Kidney (tissue), 13 donors: ENCODE measurements at regions not wholly inside any gene's neighbourhood (a gene's known extent, or its start where the extent isn't known, plus 50 kb on each side); places are given as distances from the start of the nearest gene placed in this dataset.

ENCODE experiments used
- DNase-seq, 5 donors: peaks; one replicate each; pipeline ENCODE4 v3.0.0-alpha.2; 2013 to 2020
- FAIRE-seq: peaks from 2 replicates; lab custom pipeline; 2012; peaks lifted over from hg19 to GRCh38; lab: Jason Lieb, UNC
- H3K27ac ChIP-seq, 2 donors: one replicate each; pipeline ENCODE4 v1.7.0; 2013; ENCODE audit warnings: low read depth in 2 of 2, low read length in 2 of 2, inconsistent platforms in 1 of 2
- H3K27me3 ChIP-seq: one replicate; pipeline ENCODE4 v1.7.1; 2013; ENCODE audit warnings: low read length, inconsistent platforms; ENCODE audit not compliant: control insufficient read depth, insufficient read depth
- H3K36me3 ChIP-seq, 3 donors: one replicate each; pipeline versions ENCODE4 v1.7.0 to v1.7.1; 2013; ENCODE audit warnings: low read length in 3 of 3, control low read depth in 1 of 3, inconsistent platforms in 1 of 3; ENCODE audit not compliant: insufficient read depth in 3 of 3, control insufficient read depth in 2 of 3
- H3K4me1 ChIP-seq, 3 donors: one replicate each; pipeline versions ENCODE4 v1.7.0 to v1.7.1; 2013; ENCODE audit warnings: low read length in 3 of 3, inconsistent platforms in 1 of 3, low read depth in 1 of 3; ENCODE audit not compliant: control insufficient read depth in 2 of 3, insufficient read depth in 2 of 3
- H3K4me3 ChIP-seq, 3 donors: one replicate each; pipeline versions ENCODE4 v1.7.0 to v1.8.1; 2013; ENCODE audit warnings: low read length in 3 of 3, control low read depth in 1 of 3, inconsistent platforms in 1 of 3
- H3K9ac ChIP-seq, 3 donors: one replicate each; pipeline versions ENCODE4 v1.7.0 to v1.7.1; 2013; ENCODE audit warnings: low read length in 3 of 3, control low read depth in 1 of 3, inconsistent platforms in 1 of 3
- H3K9me3 ChIP-seq, 3 donors: one replicate each; pipeline versions ENCODE4 v1.7.0 to v1.7.1; 2013; ENCODE audit warnings: low read length in 3 of 3, control low read depth in 1 of 3, inconsistent platforms in 1 of 3; ENCODE audit not compliant: control insufficient read depth in 2 of 3, insufficient read depth in 1 of 3
- CTCF ChIP-seq: IDR thresholded peaks from 3 replicates; pipeline ENCODE4 v1.5.1; 2012; ENCODE audit warnings: mild to moderate bottlenecking, moderate library complexity, borderline replicate concordance; ENCODE audit not compliant: insufficient read depth; ENCODE audit errors: extremely low read depth
- intact Hi-C: fragments of 100-400 bp; cut with DNase I; formaldehyde crosslinking; loops from one replicate; pipeline ENCODE4 v1.11.1; 2022
- donor health status: control.
- donor health status: control.
- donor health status: control.
- donor health status: control.
- donor health status: control.
- donor health status: DM: yes; HTN: yes; CAD: no.
- donor health status: Normal renal cell carcinoma (clear cell type).

DNA sequence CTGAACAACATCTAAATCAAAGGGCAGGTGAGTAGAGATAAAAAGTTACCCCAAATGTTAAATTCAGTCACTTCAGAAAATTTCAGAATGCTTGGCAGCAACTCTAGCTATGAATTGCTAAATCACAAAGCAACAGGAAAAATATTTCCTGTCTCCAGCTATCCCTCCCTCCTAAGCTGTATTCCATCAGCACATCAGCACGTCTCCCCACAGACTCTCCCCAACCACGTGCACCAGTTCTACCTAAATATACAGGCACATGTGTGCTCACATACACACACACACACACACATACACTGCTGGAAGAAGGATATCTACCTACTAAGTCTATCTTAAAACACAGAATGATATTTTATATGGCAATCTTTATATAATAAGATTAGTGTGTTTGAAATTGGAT lies 177.1 kb upstream of the ARHGEF26 start:
- no peaks in the 10 kb centered on the region for H3K36me3 ChIP-seq
- no peaks in the 10 kb centered on the region for H3K4me1 ChIP-seq
- no peaks in the 10 kb centered on the region for H3K9me3 ChIP-seq
- TF ChIP-seq CTCF: no peak
- H3K9ac ChIP-seq: no peak overlapping the region
- FAIRE-seq (no peak), DNase-seq (no peak)
- intact Hi-C loops: no loop called here
- H3K27ac ChIP-seq: no peak overlapping the region
- no peaks in the 10 kb centered on the region for H3K27me3 ChIP-seq
- H3K4me3 ChIP-seq: no peak overlapping the region

- Histone ChIP-seq H3K4me3 (no peak overlapping the region), H3K9ac (no peak overlapping the region), H3K27me3 (no peaks in the 10 kb centered on the region), H3K27ac (no peak overlapping the region), H3K36me3 (no peaks in the 10 kb centered on the region), H3K4me1 (no peaks in the 10 kb centered on the region), H3K9me3 (no peaks in the 10 kb centered on the region)
- DNase-seq: no peak
- no peak for TF ChIP-seq CTCF
- intact Hi-C loops: no loop called here
- no peak for FAIRE-seq
These were observed 169.9 kb upstream of the ARHGEF26 start for GRCh38 chr3:153951276-153951675.

DNA sequence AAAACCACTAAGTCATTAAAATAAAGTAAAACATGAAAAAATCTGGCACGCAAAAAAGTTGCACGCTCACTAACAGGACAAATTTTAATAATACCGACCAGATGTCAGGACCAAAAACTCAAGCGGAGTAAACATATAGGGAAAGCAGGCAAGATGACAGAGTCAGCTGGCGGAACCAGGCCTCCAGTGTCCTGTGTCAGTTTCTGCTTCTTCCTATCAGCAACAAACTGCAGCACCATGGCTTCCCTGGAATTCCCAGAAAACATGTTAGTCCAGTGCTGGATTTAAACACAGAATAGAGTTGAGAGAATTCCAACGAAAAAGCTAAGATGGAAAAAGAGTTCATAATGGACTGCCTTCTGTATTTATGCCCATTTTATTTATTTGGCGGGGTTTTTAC lies 169.1 kb upstream of the ARHGEF26 start:
- H3K4me1 ChIP-seq: no peaks in the 10 kb centered on the region
- intact Hi-C loops: no loop called here
- no peak overlapping the region for H3K9ac ChIP-seq
- no peak overlapping the region for H3K4me3 ChIP-seq
- TF ChIP-seq CTCF: no peak
- no peak for DNase-seq
- FAIRE-seq: no peak
- no peak overlapping the region for H3K27ac ChIP-seq
- no peaks in the 10 kb centered on the region for H3K36me3 ChIP-seq
- no peaks in the 10 kb centered on the region for H3K9me3 ChIP-seq
- H3K27me3 ChIP-seq: no peaks in the 10 kb centered on the region

GRCh38 chr3:153956613-153957012 lies 164.6 kb upstream of the ARHGEF26 start:
- Histone ChIP-seq H3K9me3 (no peaks in the 10 kb centered on the region), H3K27me3 (no peaks in the 10 kb centered on the region), H3K4me3 (no peak overlapping the region), H3K9ac (no peak overlapping the region), H3K36me3 (no peaks in the 10 kb centered on the region), H3K27ac (no peak overlapping the region), H3K4me1 (no peaks in the 10 kb centered on the region)
- no peak for TF ChIP-seq CTCF
- DNase-seq: no peak
- FAIRE-seq: no peak
- intact Hi-C loops: no loop called here
